Large intestine (tissue), 3 donors: ENCODE measurements at regions not wholly inside any gene's neighbourhood (a gene's known extent, or its start where the extent isn't known, plus 50 kb on each side); places are given as distances from the start of the nearest gene placed in this dataset.
"Not testable (repeated sequence)": the region's sequence is repeated elsewhere in the genome, so short reads cannot be mapped to it uniquely, and the experiment has no call there.

Experiments
- DNase-seq, 2 donors: peaks; one replicate each; pipeline versions ENCODE4 v3.0.0 to v3.0.0-alpha.2; 2013
- H3K27ac ChIP-seq: one replicate; pipeline ENCODE4 v1.5.1; 2013; ENCODE audit warnings: low read length
- H3K27me3 ChIP-seq: 2 replicates; pipeline ENCODE4 v1.6.1; 2013; ENCODE audit warnings: low read length; ENCODE audit not compliant: control insufficient read depth, insufficient read depth
- H3K36me3 ChIP-seq: 2 replicates; pipeline ENCODE4 v1.6.1; 2013; ENCODE audit warnings: low read length; ENCODE audit not compliant: control insufficient read depth, insufficient read depth
- H3K4me1 ChIP-seq: one replicate; pipeline ENCODE4 v1.6.1; 2013; ENCODE audit warnings: low read length; ENCODE audit not compliant: control insufficient read depth, insufficient read depth
- H3K4me3 ChIP-seq: one replicate; pipeline ENCODE4 v1.5.1; 2013; ENCODE audit warnings: low read length
- H3K9me3 ChIP-seq: one replicate; pipeline ENCODE4 v1.6.1; 2013; ENCODE audit warnings: mild to moderate bottlenecking, low read depth, low read length, moderate library complexity; ENCODE audit not compliant: control insufficient read depth
- WGBS: methylation state at CpG from one replicate; pipeline ENCODE4 v1.1.5; 2013; ENCODE audit warnings: low lambda C conversion rate; ENCODE audit not compliant: insufficient coverage; 5-methylcytosine and 5-hydroxymethylcytosine counted together

- H3K36me3 ChIP-seq, result no peaks in the 10 kb centered on the region
- no peak for DNase-seq
- no peaks in the 10 kb centered on the region for H3K9me3 ChIP-seq
- no peaks in the 10 kb centered on the region for H3K27me3 ChIP-seq
- H3K4me1 ChIP-seq, result no peaks in the 10 kb centered on the region
- WGBS, result 100% methylated on average over 1 of the region's 2 CpGs
- no peak overlapping the region for H3K27ac ChIP-seq
- H3K4me3 ChIP-seq, result no peak overlapping the region
Observed at GRCh38 chr13:89432997-89433396, 1761.8 kb downstream of the SLITRK5 start.

GRCh38 chr13:89434624-89435023 is 1763.5 kb downstream of the SLITRK5 start:
- H3K27ac ChIP-seq, H3K4me3 ChIP-seq, DNase-seq, H3K4me1 ChIP-seq, H3K9me3 ChIP-seq, H3K36me3 ChIP-seq, H3K27me3 ChIP-seq: not testable (repeated sequence)
- WGBS, result no CpG with 5 or more reads among the region's 4 CpGs

GRCh38 chr13:89454681-89455080 is 1783.5 kb downstream of the SLITRK5 start:
- DNase-seq, result no peak
- WGBS, result 31% methylated on average over 2 of the region's 2 CpGs
- Histone ChIP-seq H3K9me3 (no peaks in the 10 kb centered on the region), H3K4me3 (no peak overlapping the region), H3K4me1 (no peaks in the 10 kb centered on the region), H3K27ac (no peak overlapping the region), H3K36me3 (no peaks in the 10 kb centered on the region), H3K27me3 (no peaks in the 10 kb centered on the region)

- no peak overlapping the region for H3K27ac ChIP-seq
- H3K27me3 ChIP-seq, result no peaks in the 10 kb centered on the region
- no peak overlapping the region for H3K4me3 ChIP-seq
- H3K4me1 ChIP-seq, result no peaks in the 10 kb centered on the region
- 100% methylated on average over 1 of the region's 1 CpG for WGBS
- no peaks in the 10 kb centered on the region for H3K36me3 ChIP-seq
- no peak for DNase-seq
- no peaks in the 10 kb centered on the region for H3K9me3 ChIP-seq
Observed at GRCh38 chr13:89455225-89455624, 1784.1 kb downstream of the SLITRK5 start.

- no CpG with 5 or more reads among the region's 2 CpGs for WGBS
- Histone ChIP-seq H3K4me3 (no peak overlapping the region), H3K27ac (no peak overlapping the region), H3K4me1 (no peaks in the 10 kb centered on the region), H3K36me3 (no peaks in the 10 kb centered on the region), H3K27me3 (no peaks in the 10 kb centered on the region), H3K9me3 (no peaks in the 10 kb centered on the region)
- DNase-seq, result no peak
Observed at GRCh38 chr13:89455741-89456140, 1784.6 kb downstream of the SLITRK5 start.

- no peaks in the 10 kb centered on the region for H3K27me3 ChIP-seq
- no peak overlapping the region for H3K27ac ChIP-seq
- WGBS, result 80% methylated on average over 1 of the region's 4 CpGs
- no peaks in the 10 kb centered on the region for H3K4me1 ChIP-seq
- no peaks in the 10 kb centered on the region for H3K36me3 ChIP-seq
- no peak for DNase-seq
- no peaks in the 10 kb centered on the region for H3K9me3 ChIP-seq
- no peak overlapping the region for H3K4me3 ChIP-seq
Observed at GRCh38 chr13:89457977-89458376, 1786.8 kb downstream of the SLITRK5 start.

- DNase-seq, result no peak
- Histone ChIP-seq H3K4me3 (no peak overlapping the region), H3K36me3 (no peaks in the 10 kb centered on the region), H3K27me3 (no peaks in the 10 kb centered on the region), H3K27ac (no peak overlapping the region), H3K4me1 (no peaks in the 10 kb centered on the region), H3K9me3 (no peaks in the 10 kb centered on the region)
- no CpG with 5 or more reads among the region's 1 CpG for WGBS
Observed at GRCh38 chr13:89458456-89458855, 1787.3 kb downstream of the SLITRK5 start.

- H3K27me3 ChIP-seq, H3K9me3 ChIP-seq, H3K4me3 ChIP-seq, H3K27ac ChIP-seq, H3K4me1 ChIP-seq, DNase-seq, H3K36me3 ChIP-seq: not testable (repeated sequence)
Observed at GRCh38 chr13:89460895-89461294, 1789.7 kb downstream of the SLITRK5 start.

- no peak overlapping the region for H3K4me3 ChIP-seq
- no CpG with 5 or more reads among the region's 2 CpGs for WGBS
- DNase-seq, result no peak
- H3K27ac ChIP-seq, result no peak overlapping the region
- H3K9me3 ChIP-seq, result no peaks in the 10 kb centered on the region
- no peaks in the 10 kb centered on the region for H3K27me3 ChIP-seq
- no peaks in the 10 kb centered on the region for H3K4me1 ChIP-seq
- no peaks in the 10 kb centered on the region for H3K36me3 ChIP-seq
Observed at GRCh38 chr13:89465366-89465765, 1794.2 kb downstream of the SLITRK5 start.

GRCh38 chr13:89468081-89468480 is 1796.9 kb downstream of the SLITRK5 start:
- Histone ChIP-seq H3K9me3 (no peaks in the 10 kb centered on the region), H3K27ac (no peak overlapping the region), H3K4me1 (no peaks in the 10 kb centered on the region), H3K27me3 (no peaks in the 10 kb centered on the region), H3K36me3 (no peaks in the 10 kb centered on the region), H3K4me3 (no peak overlapping the region)
- WGBS, result 75% methylated on average over 2 of the region's 2 CpGs
- DNase-seq, result no peak

GRCh38 chr13:89470901-89471300 is 1799.7 kb downstream of the SLITRK5 start:
- no peak overlapping the region for H3K27ac ChIP-seq
- no peaks in the 10 kb centered on the region for H3K9me3 ChIP-seq
- no peak overlapping the region for H3K4me3 ChIP-seq
- H3K4me1 ChIP-seq, result no peaks in the 10 kb centered on the region
- whole genome bisulfite sequencing, result no CpG with 5 or more reads among the region's 3 CpGs
- no peaks in the 10 kb centered on the region for H3K27me3 ChIP-seq
- no peaks in the 10 kb centered on the region for H3K36me3 ChIP-seq
- no peak for DNase-seq
